Caco-2 (cell line): ENCODE measurements at regions not wholly inside any gene's neighbourhood (a gene's known extent, or its start where the extent isn't known, plus 50 kb on each side); places are given as distances from the start of the nearest gene placed in this dataset.
A peak's percentile ranks its signal among the peaks of the same experiment; 100 is the strongest.

Experiments used
- BruUV-seq: library from RNA; stranded (reverse); fragments of 400-500 nt; replicated peaks from 2 replicates; lab custom pipeline; 2021; lab: Mats Ljungman, UMichigan
- CTCF ChIA-PET: fragments of 300-600 bp; sonication (Branson Sonifier 250); formaldehyde crosslinking; loops from one replicate; lab custom pipeline; 2022; ENCODE audit warnings: antibody characterized with exemption; lab: Charles Lee
- POLR2A ChIA-PET: fragments of 300-600 bp; sonication (Branson Sonifier 250); formaldehyde crosslinking; loops from one replicate; lab custom pipeline; 2022; ENCODE audit warnings: antibody characterized with exemption; lab: Charles Lee
- DNase-seq, 2 experiments: peaks; one replicate each; pipeline versions ENCODE4 v3.0.0 to v3.0.0-alpha.2; 2020 to 2022
- H3K27me3 ChIP-seq: replicated peaks from 2 replicates; pipeline ENCODE4 v1.6.0; 2011; ENCODE audit warnings: low read length; ENCODE audit not compliant: control insufficient read depth, insufficient read depth
- H3K36me3 ChIP-seq: 2 replicates; pipeline ENCODE4 v1.5.1; 2011; ENCODE audit warnings: low read length; ENCODE audit not compliant: control insufficient read depth, insufficient read depth
- H3K4me1 ChIP-seq: fragments of 250-450 bp; sonication (Bioruptor Pico); 2 replicates; pipeline ENCODE4 v1.5.1; 2020; ENCODE audit warnings: mild to moderate bottlenecking
- H3K4me3 ChIP-seq: 2 replicates; pipeline ENCODE4 v1.5.1; 2011; ENCODE audit warnings: low read depth, mild to moderate bottlenecking, control low read depth, low read length
- H3K9me3 ChIP-seq: fragments of 250-450 bp; sonication (Bioruptor Pico); 2 replicates; pipeline ENCODE4 v1.5.1; 2020; ENCODE audit warnings: mild to moderate bottlenecking, moderate library complexity
- H3K27ac Mint-ChIP-seq: one replicate; pipeline ENCODE4 v1.8.0; 2022; ENCODE audit warnings: mixed read lengths; ENCODE audit not compliant: unreplicated experiment
- H3K27me3 Mint-ChIP-seq: one replicate; pipeline ENCODE4 v1.8.0; 2022; ENCODE audit warnings: mixed read lengths; ENCODE audit not compliant: insufficient read depth, unreplicated experiment
- H3K36me3 Mint-ChIP-seq: one replicate; pipeline ENCODE4 v1.8.0; 2022; ENCODE audit warnings: mild to moderate bottlenecking, mixed read lengths; ENCODE audit not compliant: insufficient read depth, unreplicated experiment
- H3K4me1 Mint-ChIP-seq: one replicate; pipeline ENCODE4 v1.8.0; 2022; ENCODE audit warnings: low read depth, mixed read lengths; ENCODE audit not compliant: unreplicated experiment
- H3K4me3 Mint-ChIP-seq: one replicate; pipeline ENCODE4 v1.8.0; 2022; ENCODE audit warnings: mild to moderate bottlenecking, moderate library complexity, mixed read lengths; ENCODE audit not compliant: unreplicated experiment
- H3K9me3 Mint-ChIP-seq: one replicate; pipeline ENCODE4 v1.8.0; 2022; ENCODE audit warnings: mixed read lengths; ENCODE audit not compliant: unreplicated experiment
- CTCF ChIP-seq, 2 experiments: fragments of 200-600 bp in 1 of 2; IDR thresholded peaks; 1 replicate in 1 of 2; 2 replicates in 1 of 2; pipeline versions ENCODE4 v1.5.1 to v1.8.0; 2011 to 2022; ENCODE audit warnings: antibody characterized with exemption in 1 of 2, control low read depth in 1 of 2, inconsistent platforms in 1 of 2, low read depth in 1 of 2, low read length in 1 of 2, mild to moderate bottlenecking in 1 of 2, moderate library complexity in 1 of 2; ENCODE audit not compliant: insufficient read depth in 1 of 2, severe bottlenecking in 1 of 2, unreplicated experiment in 1 of 2
- intact Hi-C: fragments of 100-400 bp; cut with micrococcal nuclease; formaldehyde crosslinking; loops from one replicate; pipeline ENCODE4 v1.10.0; 2022; ENCODE audit not compliant: unreplicated experiment

DNA sequence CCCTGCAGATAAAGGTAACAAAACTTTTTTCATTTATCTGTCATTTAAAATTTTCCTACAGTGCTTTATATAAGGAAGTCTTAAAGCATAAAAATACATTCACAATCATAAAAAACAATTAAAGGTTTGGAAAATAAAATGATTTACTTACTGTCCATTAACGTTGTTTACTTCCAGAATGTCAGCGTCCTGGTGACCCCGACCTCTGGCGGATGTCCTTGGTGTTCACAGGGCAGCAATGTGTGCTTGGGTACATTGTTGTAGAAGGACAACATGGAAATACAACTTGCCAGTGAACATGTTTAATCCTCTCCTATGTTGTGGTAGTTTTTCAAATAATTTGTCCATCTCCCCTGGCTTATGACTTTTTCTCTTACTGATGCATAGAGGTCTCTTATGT is 168.8 kb upstream of the NDN start:
- intact Hi-C loops = loop anchor here (2.0 kb wide), 1 partner anchor 33 kb away; no protein-coding TSS in a partner anchor
- Histone ChIP-seq H3K4me1 (no peaks in the 10 kb centered on the region), H3K27me3 (no peaks in the 10 kb centered on the region), H3K4me3 (no peak overlapping the region), H3K36me3 (no peaks in the 10 kb centered on the region), H3K9me3 (no peaks in the 10 kb centered on the region)
- no TSS peak for BruUV-seq
- ChIA-PET POLR2A (no interaction called here), CTCF (interaction anchor here (1.6 kb wide), 1 partner anchor 214 kb away, joined by 3 read pairs; no protein-coding TSS in a partner anchor)
- Mint-ChIP-seq H3K4me1 (no peaks in the 10 kb centered on the region), H3K27me3 (peaks cover 10% of the 10 kb centered on the region), H3K9me3 (no peaks in the 10 kb centered on the region), H3K27ac (no peak overlapping the region), H3K4me3 (no peak overlapping the region), H3K36me3 (no peaks in the 10 kb centered on the region)
- DNase-seq = peak in 1 of 2 experiments; percentile 18
- no peak for TF ChIP-seq CTCF (IDR thresholded peaks at IDR 0.05; ENCODE audit: insufficient read depth in 1 of 2, low read depth in 1 of 2, low read length in 1 of 2, severe bottlenecking in 1 of 2, unreplicated experiment in 1 of 2)

DNA sequence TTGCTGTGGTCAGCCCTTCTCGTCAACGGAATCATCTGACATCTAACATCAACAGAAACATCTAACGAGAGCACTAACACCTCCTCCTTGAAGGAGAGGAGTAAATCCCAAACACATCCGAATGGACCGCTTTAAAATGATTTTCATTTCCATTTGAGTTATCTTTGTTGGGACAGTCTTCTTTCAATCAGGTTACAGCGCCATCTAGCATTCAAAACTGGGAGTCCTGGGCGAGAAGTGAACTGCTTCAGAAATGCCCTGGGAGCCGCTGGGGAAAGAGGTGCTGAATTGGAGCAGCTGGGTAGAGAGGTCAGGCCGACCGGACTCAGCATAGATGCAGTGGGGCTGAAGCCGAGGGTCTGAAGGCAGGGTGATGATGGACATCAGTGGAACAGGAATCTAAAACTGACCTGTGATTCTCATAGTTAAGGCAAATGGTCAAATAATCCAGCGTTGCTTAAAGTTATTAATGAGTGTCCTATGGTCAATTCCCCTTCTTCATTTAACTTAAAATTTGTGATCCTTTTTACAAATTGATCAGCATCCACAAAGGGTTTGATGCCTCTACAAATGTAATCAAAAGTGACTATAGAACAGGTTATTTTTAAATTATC is 170.0 kb upstream of the NDN start:
- peaks cover 13% of the 10 kb centered on the region for H3K27me3 Mint-ChIP-seq
- H3K9me3 ChIP-seq = no peaks in the 10 kb centered on the region
- H3K36me3 Mint-ChIP-seq = no peaks in the 10 kb centered on the region
- no peak overlapping the region for H3K4me3 ChIP-seq
- ChIA-PET CTCF (interaction anchor here (0.6 to 0.9 kb wide), 2 partner anchors 210 to 225 kb away, joined by 3 to 5 read pairs; partner anchors contain the start of gene MAGEL2), POLR2A (no interaction called here)
- H3K4me1 ChIP-seq = no peaks in the 10 kb centered on the region
- H3K27me3 ChIP-seq = no peaks in the 10 kb centered on the region
- TF ChIP-seq CTCF (IDR thresholded peaks at IDR 0.05; ENCODE audit: insufficient read depth in 1 of 2, low read depth in 1 of 2, low read length in 1 of 2, severe bottlenecking in 1 of 2, unreplicated experiment in 1 of 2) = peak; percentile 57 to 71
- H3K9me3 Mint-ChIP-seq = no peaks in the 10 kb centered on the region
- no peak overlapping the region for H3K27ac Mint-ChIP-seq
- H3K36me3 ChIP-seq = no peaks in the 10 kb centered on the region
- peak; percentile 58 to 64 for DNase-seq
- H3K4me1 Mint-ChIP-seq = no peaks in the 10 kb centered on the region
- intact Hi-C loops = loop anchor here (1.0 to 2.0 kb wide), 3 partner anchors 34 to 215 kb away; no protein-coding TSS in a partner anchor
- no TSS peak for BruUV-seq
- no peak overlapping the region for H3K4me3 Mint-ChIP-seq

DNA sequence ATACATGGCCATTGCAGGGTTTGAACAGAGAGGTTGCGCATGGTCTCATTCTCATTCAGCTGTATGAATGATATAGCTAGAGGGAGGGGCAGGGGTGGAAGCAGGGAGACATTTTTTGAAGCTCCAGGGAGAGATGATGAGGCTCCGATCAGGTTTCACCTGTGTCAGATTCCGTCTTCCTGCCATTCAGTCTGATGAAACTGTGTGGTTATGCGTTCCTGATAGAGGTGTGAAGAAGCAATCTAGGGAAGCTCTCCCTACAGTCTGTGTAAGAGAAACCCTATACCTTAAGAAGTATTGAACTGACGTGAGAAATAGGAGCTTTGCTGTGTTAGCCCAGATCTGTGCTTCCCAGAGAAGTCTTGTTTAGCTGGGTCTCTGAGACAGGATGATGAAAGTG is 171.9 kb upstream of the NDN start:
- peaks cover 13% of the 10 kb centered on the region for H3K27me3 Mint-ChIP-seq
- intact Hi-C loops = no loop called here

More for the DNA sequence above, 171.9 kb upstream of the NDN start:
- ChIA-PET CTCF (interaction anchor here (1.8 kb wide), 1 partner anchor 217 kb away, joined by 7 read pairs; no protein-coding TSS in a partner anchor), POLR2A (no interaction called here)
- no peak for TF ChIP-seq CTCF (IDR thresholded peaks at IDR 0.05; ENCODE audit: insufficient read depth in 1 of 2, low read depth in 1 of 2, low read length in 1 of 2, severe bottlenecking in 1 of 2, unreplicated experiment in 1 of 2)
- Mint-ChIP-seq H3K9me3 (no peaks in the 10 kb centered on the region), H3K4me1 (no peaks in the 10 kb centered on the region), H3K36me3 (no peaks in the 10 kb centered on the region), H3K4me3 (no peak overlapping the region), H3K27ac (no peak overlapping the region)
- no peak for DNase-seq
- no peaks in the 10 kb centered on the region for H3K9me3 ChIP-seq
- no peaks in the 10 kb centered on the region for H3K4me1 ChIP-seq
- BruUV-seq = no TSS peak
- no peaks in the 10 kb centered on the region for H3K27me3 ChIP-seq
- no peaks in the 10 kb centered on the region for H3K36me3 ChIP-seq
- no peak overlapping the region for H3K4me3 ChIP-seq
